PC-3 (cell line): ENCODE measurements at regions not wholly inside any gene's neighbourhood (a gene's known extent, or its start where the extent isn't known, plus 50 kb on each side); places are given as distances from the start of the nearest gene placed in this dataset.

ENCODE experiments used
- EZH2 ChIP-seq: fragments of 300-600 bp; sonication (generic); IDR thresholded peaks from one replicate; pipeline ENCODE4 v1.6.1; 2017; ENCODE audit warnings: antibody characterized with exemption, mild to moderate bottlenecking, low read length; ENCODE audit not compliant: unreplicated experiment
- EZH2phosphoT487 ChIP-seq: fragments of 300-600 bp; sonication (generic); IDR thresholded peaks from 2 replicates; pipeline ENCODE4 v1.6.1; 2018; ENCODE audit warnings: mild to moderate bottlenecking, antibody characterized with exemption, low read length, borderline replicate concordance

GRCh38 chr6:76790045-76790796 lies 673.1 kb downstream of the HTR1B start:
- TF ChIP-seq EZH2 (no peak), EZH2phosphoT487 (no peak)
